HS-5 (cell line): ENCODE measurements at regions not wholly inside any gene's neighbourhood (a gene's known extent, or its start where the extent isn't known, plus 50 kb on each side); places are given as distances from the start of the nearest gene placed in this dataset.

Source experiments
- DNase-seq: peaks from one replicate; pipeline ENCODE4 v3.0.0-alpha.2; 2012; ENCODE audit warnings: low read depth

- no peak for DNase-seq
Observed at GRCh38 chr10:69684020-69684980, 54.3 kb downstream of the FAM241B start.

GRCh38 chr10:69684981-69685353 is 54.9 kb downstream of the FAM241B start:
- no peak for DNase-seq

GRCh38 chr10:69685426-69685801 is 55.4 kb downstream of the FAM241B start:
- DNase-seq, result no peak

GRCh38 chr10:69685802-69686585 is 55.9 kb downstream of the FAM241B start:
- DNase-seq, result no peak

GRCh38 chr10:69686866-69687265 is 56.8 kb downstream of the FAM241B start:
- DNase-seq, result no peak

GRCh38 chr10:69687426-69687825 is 57.4 kb downstream of the FAM241B start:
- DNase-seq, result no peak

- no peak for DNase-seq
Observed at GRCh38 chr10:69692267-69692666, 62.2 kb downstream of the FAM241B start.

- no peak for DNase-seq
Observed at GRCh38 chr10:69692891-69693290, 62.8 kb downstream of the FAM241B start.

- DNase-seq, result no peak
Observed at GRCh38 chr10:69693886-69694285, 63.8 kb downstream of the FAM241B start.

GRCh38 chr10:69696073-69696731 is 66.2 kb downstream of the FAM241B start:
- peak; percentile 88 for DNase-seq

- no peak for DNase-seq
Observed at GRCh38 chr10:69697006-69697405, 67.0 kb downstream of the FAM241B start.

GRCh38 chr10:69703256-69703655 is 73.2 kb downstream of the FAM241B start:
- no peak for DNase-seq

- DNase-seq, result peak; percentile 97
Observed at GRCh38 chr10:69703766-69704630, 74.0 kb downstream of the FAM241B start.

GRCh38 chr10:69709366-69709941 is 79.4 kb downstream of the FAM241B start:
- no peak for DNase-seq

GRCh38 chr10:69710008-69710888 is 80.2 kb downstream of the FAM241B start:
- no peak for DNase-seq

- no peak for DNase-seq
Observed at GRCh38 chr10:69712342-69712741, 82.3 kb downstream of the FAM241B start.

- no peak for DNase-seq
Observed at GRCh38 chr10:69714572-69714971, 84.5 kb downstream of the FAM241B start.

GRCh38 chr10:69715156-69715898 is 85.3 kb downstream of the FAM241B start:
- no peak for DNase-seq

- DNase-seq, result no peak
Observed at GRCh38 chr10:69715899-69716606, 85.7 kb upstream of the COL13A1 start.
